ENCODE measurements at regions not wholly inside any gene's neighbourhood (a gene's known extent, or its start where the extent isn't known, plus 50 kb on each side); places are given as distances from the start of the nearest gene placed in this dataset.
A peak's percentile ranks its signal among the peaks of the same experiment; 100 is the strongest.

GRCh38 chr9:32045513-32045912 lies 338.9 kb upstream of the ACO1 start:
- H3K4me3 ChIP-seq (ENCODE audit: low read length): no peak overlapping the region
- DNase-seq (ENCODE audit: low read depth): no peak
- no peak for TF ChIP-seq CTCF (conservative IDR thresholded peaks at IDR 0.05; ENCODE audit: low read length)

GRCh38 chr9:32067261-32067660 lies 317.2 kb upstream of the ACO1 start:
- no peak for DNase-seq (ENCODE audit: low read depth)
- no peak overlapping the region for H3K4me3 ChIP-seq (ENCODE audit: low read length)
- no peak for TF ChIP-seq CTCF (conservative IDR thresholded peaks at IDR 0.05; ENCODE audit: low read length)

GRCh38 chr9:32069169-32069813 lies 315.2 kb upstream of the ACO1 start:
- no peak overlapping the region for H3K4me3 ChIP-seq (ENCODE audit: low read length)
- 0 out of 2 replicates have a peak, but pooled peaks have one; percentile 4 for TF ChIP-seq CTCF (conservative IDR thresholded peaks at IDR 0.05; ENCODE audit: low read length)
- DNase-seq (ENCODE audit: low read depth): no peak

GRCh38 chr9:32069969-32070368 lies 314.5 kb upstream of the ACO1 start:
- no peak for DNase-seq (ENCODE audit: low read depth)
- no peak for TF ChIP-seq CTCF (conservative IDR thresholded peaks at IDR 0.05; ENCODE audit: low read length)
- H3K4me3 ChIP-seq (ENCODE audit: low read length): no peak overlapping the region

- no peak for DNase-seq (ENCODE audit: low read depth)
- no peak for TF ChIP-seq CTCF (conservative IDR thresholded peaks at IDR 0.05; ENCODE audit: low read length)
- no peak overlapping the region for H3K4me3 ChIP-seq (ENCODE audit: low read length)
These were observed 311.9 kb upstream of the ACO1 start for GRCh38 chr9:32072570-32072969.

GRCh38 chr9:32092031-32092430 lies 292.4 kb upstream of the ACO1 start:
- DNase-seq (ENCODE audit: low read depth): no peak
- H3K4me3 ChIP-seq (ENCODE audit: low read length): no peak overlapping the region
- TF ChIP-seq CTCF (conservative IDR thresholded peaks at IDR 0.05; ENCODE audit: low read length): no peak

GRCh38 chr9:32117291-32117690 lies 267.2 kb upstream of the ACO1 start:
- DNase-seq (ENCODE audit: low read depth): no peak
- no peak overlapping the region for H3K4me3 ChIP-seq (ENCODE audit: low read length)
- no peak for TF ChIP-seq CTCF (conservative IDR thresholded peaks at IDR 0.05; ENCODE audit: low read length)

Data from AG10803 (cell line).